CD14-positive monocyte (primary cell): ENCODE measurements at regions not wholly inside any gene's neighbourhood (a gene's known extent, or its start where the extent isn't known, plus 50 kb on each side); places are given as distances from the start of the nearest gene placed in this dataset.
A peak's percentile ranks its signal among the peaks of the same experiment; 100 is the strongest.

Source experiments
- DNase-seq, 3 donors: peaks; one replicate each; pipeline ENCODE4 v3.0.0-alpha.2; 2011 to 2022
- H2AFZ ChIP-seq: 2 replicates; pipeline ENCODE4 v1.6.0; 2012; ENCODE audit warnings: mild to moderate bottlenecking, low read depth, low read length, inconsistent platforms; ENCODE audit not compliant: insufficient read depth, poor library complexity, severe bottlenecking
- H3K27ac ChIP-seq, 2 donors: 1 replicate in 1 of 2; 2 replicates in 1 of 2; pipeline ENCODE4 v1.5.1; 2012 to 2013; ENCODE audit warnings: low read length in 2 of 2, control low read depth in 1 of 2, inconsistent platforms in 1 of 2, low read depth in 1 of 2, mild to moderate bottlenecking in 1 of 2
- H3K27me3 ChIP-seq, 2 donors: one replicate each; pipeline versions ENCODE4 v1.6.0 to v1.6.1; 2011 to 2013; ENCODE audit warnings: low read length in 2 of 2; ENCODE audit not compliant: control insufficient read depth in 2 of 2, insufficient read depth in 2 of 2
- H3K36me3 ChIP-seq, 2 donors: replicated peaks in 1 of 2; 1 replicate in 1 of 2; 2 replicates in 1 of 2; pipeline versions ENCODE4 v1.5.1 to v1.6.1; 2012 to 2013; ENCODE audit warnings: low read length in 2 of 2, control low read depth in 1 of 2, inconsistent platforms in 1 of 2, mild to moderate bottlenecking in 1 of 2; ENCODE audit not compliant: insufficient read depth in 2 of 2, control insufficient read depth in 1 of 2
- H3K4me1 ChIP-seq, 2 donors: 1 replicate in 1 of 2; 2 replicates in 1 of 2; pipeline versions ENCODE4 v1.5.1 to v1.6.1; 2012 to 2013; ENCODE audit warnings: low read length in 2 of 2, control low read depth in 1 of 2, inconsistent platforms in 1 of 2, mild to moderate bottlenecking in 1 of 2, moderate library complexity in 1 of 2; ENCODE audit not compliant: insufficient read depth in 2 of 2, control insufficient read depth in 1 of 2
- H3K4me2 ChIP-seq: replicated peaks from 2 replicates; pipeline ENCODE3; 2012; ENCODE audit warnings: low read length, moderate library complexity, mild to moderate bottlenecking; ENCODE audit not compliant: poor library complexity, severe bottlenecking; ENCODE audit errors: extremely low read depth
- H3K4me3 ChIP-seq, 3 experiments: fragments of 200-600 bp in 1 of 3; sonication (generic) in 1 of 3; replicated peaks in 1 of 3; 1 replicate in 2 of 3; 2 replicates in 1 of 3; pipeline ENCODE4 v1.5.1; 2011 to 2013; ENCODE audit warnings: low read length in 3 of 3, mild to moderate bottlenecking in 3 of 3, control low read depth in 2 of 3, low read depth in 2 of 3, inconsistent platforms in 1 of 3, moderate library complexity in 1 of 3
- H3K79me2 ChIP-seq: 2 replicates; pipeline ENCODE4 v1.6.0; 2012; ENCODE audit warnings: mild to moderate bottlenecking, control low read depth, inconsistent platforms, low read length, moderate library complexity; ENCODE audit not compliant: insufficient read depth
- H3K9ac ChIP-seq: 2 replicates; pipeline ENCODE4 v1.6.0; 2017; ENCODE audit warnings: low read length, mild to moderate bottlenecking; ENCODE audit not compliant: insufficient read depth, poor library complexity, severe bottlenecking
- H3K9me3 ChIP-seq, 2 donors: replicated peaks in 1 of 2; 1 replicate in 1 of 2; 2 replicates in 1 of 2; pipeline versions ENCODE4 v1.5.1 to v1.6.1; 2012 to 2013; ENCODE audit warnings: low read length in 2 of 2, control low read depth in 1 of 2; ENCODE audit not compliant: control insufficient read depth in 1 of 2, insufficient read depth in 1 of 2
- H4K20me1 ChIP-seq: 2 replicates; pipeline ENCODE4 v1.6.0; 2012; ENCODE audit warnings: mild to moderate bottlenecking, low read length, control low read depth, moderate library complexity; ENCODE audit not compliant: insufficient read depth
- H3K27ac Mint-ChIP-seq, 7 donors: one replicate each; pipeline ENCODE4 v1.8.0; 2020; ENCODE audit warnings: mild to moderate bottlenecking in 7 of 7, mixed read lengths in 7 of 7, moderate library complexity in 6 of 7, inconsistent platforms in 2 of 7
- H3K27me3 Mint-ChIP-seq, 3 donors: one replicate each; pipeline ENCODE4 v1.8.0; 2021 to 2022; ENCODE audit warnings: low read depth in 3 of 3, mild to moderate bottlenecking in 3 of 3, mixed read lengths in 3 of 3, moderate library complexity in 3 of 3, inconsistent platforms in 1 of 3
- H3K36me3 Mint-ChIP-seq, 2 donors: one replicate each; pipeline ENCODE4 v1.8.0; 2020; ENCODE audit warnings: mixed read lengths in 2 of 2, inconsistent platforms in 1 of 2, mild to moderate bottlenecking in 1 of 2
- H3K4me1 Mint-ChIP-seq: one replicate; pipeline ENCODE4 v1.8.0; 2020; ENCODE audit warnings: mild to moderate bottlenecking, mixed read lengths
- H3K4me3 Mint-ChIP-seq, 2 donors: one replicate each; pipeline ENCODE4 v1.8.0; 2020; ENCODE audit warnings: mild to moderate bottlenecking in 2 of 2, mixed read lengths in 2 of 2, moderate library complexity in 1 of 2
- H3K9me3 Mint-ChIP-seq, 7 donors: one replicate each; pipeline ENCODE4 v1.8.0; 2020 to 2022; ENCODE audit warnings: mixed read lengths in 7 of 7, mild to moderate bottlenecking in 6 of 7, moderate library complexity in 6 of 7, inconsistent platforms in 2 of 7
- CTCF ChIP-seq: fragments of 200-600 bp; IDR thresholded peaks from one replicate; pipeline ENCODE4 v1.8.0; 2022; ENCODE audit warnings: antibody characterized with exemption, mild to moderate bottlenecking
- WGBS: methylation state at CpG from one replicate; pipeline ENCODE4 v1.1.5; 2013; ENCODE audit warnings: missing lambda C conversion rate; ENCODE audit not compliant: insufficient coverage; 5-methylcytosine and 5-hydroxymethylcytosine counted together
- intact Hi-C, 2 donors: fragments of 100-400 bp; cut with micrococcal nuclease; formaldehyde crosslinking; loops; one replicate each; pipeline versions ENCODE4 v1.15.0 to v1.15.1; 2023

GRCh38 chr13:111866731-111867245, 200.2 kb upstream of the SOX1 start:
- H4K20me1 ChIP-seq, result no peaks in the 10 kb centered on the region

GRCh38 chr13:111867657-111868056, 199.3 kb upstream of the SOX1 start:
- Histone ChIP-seq H3K4me1 (no peaks in the 10 kb centered on the region), H3K9ac (no peak overlapping the region), H3K9me3 (peaks cover 0 to 3% of the 10 kb centered on the region in 2 donors), H3K27ac (no peak overlapping the region), H3K27me3 (no peaks in the 10 kb centered on the region), H2AFZ (no peak overlapping the region), H3K79me2 (no peaks in the 10 kb centered on the region), H3K4me3 (no peak overlapping the region), H3K36me3 (no peaks in the 10 kb centered on the region), H3K4me2 (no peak overlapping the region), H4K20me1 (no peaks in the 10 kb centered on the region)
- no peak overlapping the region for H3K4me3 Mint-ChIP-seq
- no peaks in the 10 kb centered on the region for H3K4me1 Mint-ChIP-seq
- no peak for DNase-seq
- H3K9me3 Mint-ChIP-seq, result peaks cover 1 to 9% (median 4%) of the 10 kb centered on the region in 7 donors
- no peaks in the 10 kb centered on the region for H3K36me3 Mint-ChIP-seq
- WGBS, result no CpG with 5 or more reads among the region's 1 CpG
- no peak for TF ChIP-seq CTCF
- intact Hi-C loops, result no loop called here
- no peak overlapping the region for H3K27ac Mint-ChIP-seq
- peaks cover 0 to 2% (median 1%) of the 10 kb centered on the region in 3 donors for H3K27me3 Mint-ChIP-seq

More at GRCh38 chr13:111866731-111867245, 200.2 kb upstream of the SOX1 start:
- H3K36me3 ChIP-seq, result no peaks in the 10 kb centered on the region
- H2AFZ ChIP-seq, result no peak overlapping the region
- no peak overlapping the region for H3K4me3 ChIP-seq
- no peak overlapping the region for H3K27ac ChIP-seq
- intact Hi-C loops, result no loop called here
- H3K9ac ChIP-seq, result no peak overlapping the region
- no peaks in the 10 kb centered on the region for H3K4me1 Mint-ChIP-seq
- no peaks in the 10 kb centered on the region for H3K79me2 ChIP-seq
- no peak overlapping the region for H3K4me2 ChIP-seq
- peak overlapping the region in 1 of 7 donors; percentile 21 for H3K27ac Mint-ChIP-seq
- no peak overlapping the region for H3K4me3 Mint-ChIP-seq
- TF ChIP-seq CTCF, result no peak
- WGBS, result 91% methylated on average over 4 of the region's 11 CpGs
- peaks cover 0 to 9% (median 4%) of the 10 kb centered on the region in 7 donors for H3K9me3 Mint-ChIP-seq
- H3K4me1 ChIP-seq, result no peaks in the 10 kb centered on the region
- no peaks in the 10 kb centered on the region for H3K27me3 ChIP-seq
- no peak for DNase-seq
- H3K36me3 Mint-ChIP-seq, result no peaks in the 10 kb centered on the region
- H3K9me3 ChIP-seq, result peaks cover 0 to 7% of the 10 kb centered on the region in 2 donors
- H3K27me3 Mint-ChIP-seq, result peaks cover 0 to 2% (median 1%) of the 10 kb centered on the region in 3 donors
